NCI-H2196 treated with DMSO at 0.1 percent for 48 hours (cell line): ENCODE measurements at regions not wholly inside any gene's neighbourhood (a gene's known extent, or its start where the extent isn't known, plus 50 kb on each side); places are given as distances from the start of the nearest gene placed in this dataset.

Experiments used
- DNase-seq: peaks from one replicate; lab custom pipeline; 2025; ENCODE audit not compliant: unreplicated experiment; lab: John Stamatoyannopoulos, UW

GRCh38 chr15:39320886-39321285, 260.0 kb upstream of the THBS1 start:
- no peak for DNase-seq

GRCh38 chr15:39321977-39322376, 258.9 kb upstream of the THBS1 start:
- DNase-seq: no peak

DNA sequence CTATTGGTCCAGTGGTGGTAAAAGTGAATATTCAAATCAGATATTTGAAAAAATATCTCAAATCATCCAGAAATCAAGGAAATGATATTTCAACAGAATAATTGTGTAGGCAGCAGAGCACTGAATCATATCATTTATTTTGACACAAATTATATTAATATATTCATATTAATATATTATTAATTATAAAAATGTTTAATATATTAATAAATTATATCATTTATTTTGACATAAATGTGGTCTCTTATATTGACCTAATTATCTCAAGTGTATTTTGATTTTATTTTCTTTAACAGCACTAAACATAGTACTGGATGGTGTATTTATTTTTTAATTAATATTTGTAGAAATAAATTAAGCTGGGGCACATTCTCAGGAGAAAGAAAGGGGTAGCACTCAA, 257.7 kb upstream of the THBS1 start:
- DNase-seq: no peak

GRCh38 chr15:39323706-39324105, 257.2 kb upstream of the THBS1 start:
- no peak for DNase-seq

DNA sequence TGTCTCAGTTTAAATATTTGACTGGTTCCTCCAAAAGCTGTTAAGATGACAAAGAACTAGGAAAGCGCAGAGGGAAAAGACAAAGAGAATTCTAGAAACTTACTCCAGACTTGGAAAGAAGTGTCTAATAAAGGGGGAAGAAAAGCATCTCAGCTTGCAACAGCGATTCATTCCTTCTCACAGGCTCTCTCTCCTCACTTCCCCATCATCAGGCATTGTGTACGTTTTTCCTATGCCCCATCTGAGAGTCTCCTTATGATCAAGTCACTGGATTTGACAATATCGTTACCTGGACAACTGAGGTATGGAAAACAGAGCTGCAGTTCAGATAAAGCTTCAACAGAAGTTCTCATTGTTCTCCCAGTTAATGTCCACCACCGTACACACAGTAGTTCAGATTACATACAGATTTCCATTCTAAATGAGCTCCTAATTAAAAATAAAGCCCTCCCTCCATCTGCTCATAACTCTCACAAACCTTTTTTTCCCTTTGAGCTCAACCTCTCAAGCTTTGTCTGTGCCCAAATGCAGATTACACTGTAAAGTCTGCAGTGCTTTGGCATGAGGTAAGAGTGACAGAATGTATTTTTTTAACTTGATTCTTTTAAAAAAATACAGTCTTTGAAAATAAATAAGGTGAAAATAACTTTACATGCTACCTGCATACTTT, 254.4 kb upstream of the THBS1 start:
- DNase-seq: no peak

DNA sequence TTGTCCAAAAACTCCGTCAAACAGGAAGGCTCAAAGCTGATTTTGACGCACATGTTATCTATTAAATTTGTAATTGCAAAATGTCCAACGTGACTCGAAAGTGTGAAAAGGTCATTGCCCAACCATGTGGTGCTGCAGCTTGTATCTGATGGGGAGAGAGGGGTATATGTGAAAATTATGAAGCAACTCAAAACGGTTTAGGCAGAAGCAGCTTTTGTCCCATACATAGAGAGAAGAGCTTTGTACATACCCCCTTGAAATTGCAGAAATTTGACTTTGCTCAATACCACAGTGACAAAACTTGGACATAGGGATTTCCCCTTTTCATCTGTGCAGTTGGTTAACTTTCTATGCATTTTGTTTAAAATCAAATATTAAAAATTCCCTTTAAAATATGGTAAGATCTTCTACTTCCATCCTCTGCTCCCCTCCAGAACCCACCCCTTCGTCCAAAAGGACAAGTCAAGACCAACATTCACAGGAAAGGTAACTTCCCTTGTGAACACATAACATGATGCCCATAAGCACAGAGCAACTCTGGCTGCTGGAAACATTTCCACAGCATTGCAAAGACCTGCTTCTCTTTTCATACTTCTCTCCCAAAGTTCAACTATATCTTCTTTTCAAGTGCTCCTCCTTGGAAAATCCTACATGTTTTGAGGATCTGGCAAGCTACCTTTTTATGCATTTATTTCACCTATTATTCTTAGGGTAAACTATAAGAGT, 253.7 kb upstream of the THBS1 start:
- no peak for DNase-seq

DNA sequence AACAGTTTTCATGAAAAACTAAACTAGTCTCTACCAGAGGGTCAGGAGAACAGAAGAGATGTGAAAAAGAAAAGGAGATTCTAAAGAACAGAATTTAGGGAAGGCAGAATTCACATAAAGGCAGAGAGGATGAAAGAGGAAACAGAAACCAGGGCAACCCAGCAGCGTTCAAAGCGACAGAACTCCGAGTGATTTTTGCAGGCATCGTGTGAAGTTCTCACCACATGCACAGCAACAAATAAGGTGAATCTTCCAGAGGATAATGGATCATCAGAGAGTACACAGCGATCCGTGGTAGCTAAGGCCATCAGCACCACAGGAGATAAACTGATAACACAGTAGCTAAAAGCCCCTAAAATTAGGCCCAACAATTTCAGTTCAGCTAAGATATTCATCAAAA, 250.8 kb upstream of the THBS1 start:
- DNase-seq: no peak

- no peak for DNase-seq
These were observed 249.3 kb upstream of the THBS1 start for GRCh38 chr15:39331584-39331983.

- no peak for DNase-seq
These were observed 248.0 kb upstream of the THBS1 start for GRCh38 chr15:39332846-39333245.

- DNase-seq: no peak
These were observed 247.5 kb upstream of the THBS1 start for GRCh38 chr15:39333393-39333792.

GRCh38 chr15:39333896-39334295, 247.0 kb upstream of the THBS1 start:
- no peak for DNase-seq

DNA sequence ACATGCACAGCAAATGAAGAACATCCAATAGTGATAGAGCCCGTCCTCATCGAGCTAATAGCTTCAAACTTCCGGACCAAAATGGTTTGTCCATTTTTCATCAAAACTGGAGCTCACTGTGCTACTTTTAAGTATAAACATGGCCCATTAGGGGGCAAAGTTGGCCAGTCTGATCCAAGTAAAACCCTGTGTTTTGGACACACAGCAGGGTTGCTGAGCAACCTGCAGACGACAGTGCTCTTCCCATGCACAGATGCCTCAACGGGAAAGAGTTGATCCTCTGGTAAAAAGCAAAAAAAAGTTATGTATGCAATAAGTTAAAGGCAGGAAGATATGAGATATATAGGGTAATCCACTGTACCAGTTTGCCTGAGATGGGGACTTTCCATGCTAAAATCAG, 244.0 kb upstream of the THBS1 start:
- no peak for DNase-seq

DNA sequence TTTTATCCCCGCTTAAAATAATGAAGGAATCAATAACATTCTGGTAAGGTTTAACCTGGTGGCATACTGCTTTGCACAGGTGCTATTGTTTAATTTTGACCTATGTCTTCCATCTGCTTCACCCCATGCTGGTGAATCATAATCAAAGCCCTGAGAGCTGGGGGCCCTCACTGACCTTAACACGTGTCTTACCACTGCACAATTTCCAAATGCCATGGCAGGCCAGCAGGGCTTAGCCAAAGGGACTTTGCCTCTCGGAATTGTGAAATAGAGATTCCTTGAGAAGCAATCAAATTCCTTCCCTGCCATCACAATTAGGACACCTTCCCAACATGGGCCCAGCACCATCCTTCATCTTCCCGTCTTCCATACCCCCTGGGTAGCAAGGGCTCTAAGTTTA, 242.6 kb upstream of the THBS1 start:
- no peak for DNase-seq

DNA sequence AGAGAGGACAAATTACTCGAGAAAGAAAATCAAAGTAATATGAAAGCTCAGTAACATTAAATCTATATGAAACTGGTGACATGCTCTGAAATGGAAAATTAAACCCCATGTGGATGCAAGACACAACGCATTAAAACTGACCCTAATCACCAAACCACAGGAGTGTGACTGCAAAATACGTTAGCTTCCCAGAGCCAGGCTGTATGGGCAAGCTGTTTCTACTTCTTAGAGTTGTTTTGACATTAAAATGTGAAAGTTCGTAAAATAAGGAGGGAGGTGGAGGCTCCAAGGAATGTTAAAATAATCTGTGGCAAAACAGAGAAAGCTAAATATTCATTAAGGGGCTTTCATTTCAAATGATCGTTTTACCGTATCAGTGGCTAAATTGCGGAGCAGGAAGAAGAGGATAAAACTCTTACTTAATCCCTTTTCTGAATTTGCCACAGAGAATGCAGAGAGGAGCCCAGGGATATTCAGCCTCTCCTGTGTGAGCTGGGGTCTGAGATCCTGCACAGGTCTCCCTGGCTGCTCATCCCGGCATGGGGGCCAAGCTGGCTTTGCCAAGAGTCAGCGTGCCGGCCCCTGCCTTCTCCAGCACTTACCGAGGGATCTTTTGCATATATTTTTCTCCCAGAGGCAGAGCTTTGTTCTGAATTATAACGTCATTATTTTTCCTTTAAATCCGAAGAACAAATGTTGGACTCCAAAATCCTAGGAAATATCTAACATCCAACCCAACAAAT, 239.8 kb upstream of the THBS1 start:
- DNase-seq: no peak

GRCh38 chr15:39344662-39345141, 236.2 kb upstream of the THBS1 start:
- DNase-seq: no peak

- no peak for DNase-seq
These were observed 235.7 kb upstream of the THBS1 start for GRCh38 chr15:39345176-39345575.

- no peak for DNase-seq
These were observed 233.4 kb upstream of the THBS1 start for GRCh38 chr15:39347453-39347852.

DNA sequence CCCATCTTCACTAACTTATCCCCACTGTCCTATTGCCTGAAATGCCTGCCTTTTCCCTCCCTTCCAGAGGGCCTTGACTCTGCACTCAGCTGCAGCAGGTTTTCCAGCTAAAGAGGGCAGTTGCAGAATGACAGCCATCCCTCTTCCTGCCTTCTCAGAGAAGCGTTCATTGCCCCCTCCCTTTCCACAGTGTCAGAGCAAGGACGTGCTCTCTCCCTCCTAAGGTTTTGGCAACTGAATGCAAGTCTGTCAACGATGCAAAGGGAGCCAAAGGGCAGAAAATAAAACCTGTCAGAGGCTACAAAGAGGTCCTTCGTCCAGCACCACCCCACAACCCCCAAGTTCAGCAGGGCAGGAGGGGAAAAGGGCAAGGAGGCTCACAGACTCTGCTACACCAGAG, 230.1 kb upstream of the THBS1 start:
- no peak for DNase-seq

DNA sequence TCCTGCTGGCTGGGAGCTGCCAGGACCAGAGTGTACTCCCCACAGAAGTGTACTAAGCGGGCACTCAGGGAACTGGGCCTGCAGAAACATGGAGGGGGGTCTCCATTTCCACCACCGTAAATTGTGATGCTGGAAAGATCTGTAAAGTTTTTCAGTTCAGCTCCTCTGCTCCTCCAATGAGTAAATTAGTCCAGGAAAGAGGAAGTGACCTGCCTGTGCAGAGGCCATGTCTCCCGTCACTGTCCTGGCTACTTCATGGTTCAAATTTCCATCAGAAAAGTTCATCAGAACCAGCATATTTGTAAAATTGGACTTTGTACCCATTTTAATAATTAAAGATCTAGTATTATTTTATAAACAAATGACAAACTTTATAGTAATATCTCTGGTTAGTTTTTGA, 226.7 kb upstream of the THBS1 start:
- DNase-seq: no peak

GRCh38 chr15:39357480-39358268, 223.2 kb upstream of the THBS1 start:
- no peak for DNase-seq

DNA sequence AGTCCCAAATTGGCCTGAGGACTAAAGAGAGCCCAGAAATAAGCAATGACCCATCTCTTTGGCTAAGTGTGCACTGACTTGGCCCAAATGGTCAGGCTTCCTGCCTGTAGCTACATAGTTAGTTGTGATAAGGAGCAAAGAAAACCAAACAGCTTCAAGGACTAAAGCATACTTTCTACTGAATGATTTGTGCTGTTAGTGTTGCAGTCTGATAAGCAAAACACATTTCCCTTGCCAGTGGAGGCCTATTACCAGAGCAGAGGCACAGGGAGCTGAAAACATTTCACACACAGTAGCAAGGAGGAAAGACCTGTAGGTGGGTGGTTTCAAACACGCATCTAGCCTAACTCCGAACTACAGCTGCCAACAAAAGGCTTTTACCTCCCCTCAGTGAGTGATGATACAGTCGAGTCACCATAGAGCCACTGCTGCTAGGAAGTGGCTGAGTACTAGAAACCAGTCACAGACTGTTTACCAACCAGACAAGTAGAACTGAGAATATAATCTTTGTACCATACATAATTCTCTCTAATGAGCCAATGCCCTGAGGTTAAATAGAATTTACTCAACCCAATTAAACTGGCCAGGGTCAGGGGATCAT, 222.3 kb upstream of the THBS1 start:
- DNase-seq: no peak
